ENCODE measurements at regions not wholly inside any gene's neighbourhood (a gene's known extent, or its start where the extent isn't known, plus 50 kb on each side); places are given as distances from the start of the nearest gene placed in this dataset.

DNA sequence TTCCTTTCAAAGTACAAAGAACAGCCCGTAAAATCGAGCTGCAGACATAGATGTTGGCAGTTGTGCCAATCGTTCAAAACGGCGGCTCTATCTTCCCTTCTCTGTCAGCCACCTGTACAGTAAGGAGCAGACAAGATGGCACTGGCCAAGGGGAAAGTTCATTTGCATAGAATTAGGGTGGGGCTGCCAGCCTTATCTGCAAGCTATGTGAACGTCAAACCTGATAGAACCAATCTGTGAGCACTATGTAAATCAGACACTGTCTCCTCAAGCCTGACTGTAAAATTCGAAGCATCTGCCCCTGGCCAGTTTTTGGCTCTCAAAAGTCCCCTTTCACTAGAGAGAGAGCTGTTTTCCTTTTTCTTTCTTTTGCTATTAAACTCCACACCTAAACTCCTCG lies 374.5 kb downstream of the EPM2A start:
- TF ChIP-seq, protein P1, sequence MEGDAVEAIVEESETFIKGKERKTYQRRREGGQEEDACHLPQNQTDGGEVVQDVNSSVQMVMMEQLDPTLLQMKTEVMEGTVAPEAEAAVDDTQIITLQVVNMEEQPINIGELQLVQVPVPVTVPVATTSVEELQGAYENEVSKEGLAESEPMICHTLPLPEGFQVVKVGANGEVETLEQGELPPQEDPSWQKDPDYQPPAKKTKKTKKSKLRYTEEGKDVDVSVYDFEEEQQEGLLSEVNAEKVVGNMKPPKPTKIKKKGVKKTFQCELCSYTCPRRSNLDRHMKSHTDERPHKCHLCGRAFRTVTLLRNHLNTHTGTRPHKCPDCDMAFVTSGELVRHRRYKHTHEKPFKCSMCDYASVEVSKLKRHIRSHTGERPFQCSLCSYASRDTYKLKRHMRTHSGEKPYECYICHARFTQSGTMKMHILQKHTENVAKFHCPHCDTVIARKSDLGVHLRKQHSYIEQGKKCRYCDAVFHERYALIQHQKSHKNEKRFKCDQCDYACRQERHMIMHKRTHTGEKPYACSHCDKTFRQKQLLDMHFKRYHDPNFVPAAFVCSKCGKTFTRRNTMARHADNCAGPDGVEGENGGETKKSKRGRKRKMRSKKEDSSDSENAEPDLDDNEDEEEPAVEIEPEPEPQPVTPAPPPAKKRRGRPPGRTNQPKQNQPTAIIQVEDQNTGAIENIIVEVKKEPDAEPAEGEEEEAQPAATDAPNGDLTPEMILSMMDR (IDR thresholded peaks at IDR 0.05; ENCODE audit: low read depth, low read length, poor library complexity, severe bottlenecking) = no peak
- TF ChIP-seq EZH2phosphoT487 (IDR thresholded peaks at IDR 0.05; ENCODE audit: borderline replicate concordance, low read length) = no peak
